ENCODE measurements at regions not wholly inside any gene's neighbourhood (a gene's known extent, or its start where the extent isn't known, plus 50 kb on each side); places are given as distances from the start of the nearest gene placed in this dataset.

GRCh38 chr5:147037515-147038205 lies 159.1 kb upstream of the PPP2R2B start:
- peaks cover 2% of the 10 kb centered on the region for H3K4me1 Mint-ChIP-seq (ENCODE audit: unreplicated experiment)
- peaks cover 3% of the 10 kb centered on the region for H3K27me3 Mint-ChIP-seq
- no peak overlapping the region for H3K27ac Mint-ChIP-seq
- DNase-seq (ENCODE audit: extremely low spot score, unreplicated experiment) = no peak
- no peak overlapping the region for H3K4me3 Mint-ChIP-seq
- no peaks in the 10 kb centered on the region for H3K36me3 Mint-ChIP-seq
- H3K9me3 Mint-ChIP-seq = no peaks in the 10 kb centered on the region
- TF ChIP-seq CTCF (conservative IDR thresholded peaks at IDR 0.05) = no peak

- Mint-ChIP-seq H3K4me1 (ENCODE audit: unreplicated experiment) (peaks cover 4% of the 10 kb centered on the region), H3K36me3 (no peaks in the 10 kb centered on the region), H3K9me3 (no peaks in the 10 kb centered on the region), H3K27me3 (peaks cover 5% of the 10 kb centered on the region), H3K4me3 (no peak overlapping the region), H3K27ac (no peak overlapping the region)
- no peak for DNase-seq (ENCODE audit: extremely low spot score, unreplicated experiment)
- no peak for TF ChIP-seq CTCF (conservative IDR thresholded peaks at IDR 0.05)
Measured at GRCh38 chr5:147040856-147041255, 162.3 kb upstream of the PPP2R2B start.

GRCh38 chr5:147044572-147045273 lies 166.2 kb upstream of the PPP2R2B start:
- Mint-ChIP-seq H3K27me3 (peaks cover 5% of the 10 kb centered on the region), H3K4me1 (ENCODE audit: unreplicated experiment) (peaks cover 11% of the 10 kb centered on the region), H3K4me3 (no peak overlapping the region), H3K27ac (no peak overlapping the region), H3K36me3 (no peaks in the 10 kb centered on the region), H3K9me3 (no peaks in the 10 kb centered on the region)
- DNase-seq (ENCODE audit: extremely low spot score, unreplicated experiment) = no peak
- TF ChIP-seq CTCF (conservative IDR thresholded peaks at IDR 0.05) = no peak

GRCh38 chr5:147045290-147045689 lies 166.7 kb upstream of the PPP2R2B start:
- Mint-ChIP-seq H3K4me1 (ENCODE audit: unreplicated experiment) (peaks cover 11% of the 10 kb centered on the region), H3K27me3 (peaks cover 7% of the 10 kb centered on the region), H3K36me3 (no peaks in the 10 kb centered on the region), H3K27ac (no peak overlapping the region), H3K9me3 (no peaks in the 10 kb centered on the region), H3K4me3 (no peak overlapping the region)
- no peak for DNase-seq (ENCODE audit: extremely low spot score, unreplicated experiment)
- TF ChIP-seq CTCF (conservative IDR thresholded peaks at IDR 0.05) = no peak

- Mint-ChIP-seq H3K27me3 (peaks cover 7% of the 10 kb centered on the region), H3K9me3 (no peaks in the 10 kb centered on the region), H3K4me1 (ENCODE audit: unreplicated experiment) (peaks cover 11% of the 10 kb centered on the region), H3K36me3 (no peaks in the 10 kb centered on the region), H3K4me3 (no peak overlapping the region), H3K27ac (no peak overlapping the region)
- TF ChIP-seq CTCF (conservative IDR thresholded peaks at IDR 0.05) = no peak
- no peak for DNase-seq (ENCODE audit: extremely low spot score, unreplicated experiment)
Measured at GRCh38 chr5:147046281-147046680, 167.7 kb upstream of the PPP2R2B start.

All from type B pancreatic cell (in vitro differentiated cells).